ENCODE measurements at regions not wholly inside any gene's neighbourhood (a gene's known extent, or its start where the extent isn't known, plus 50 kb on each side); places are given as distances from the start of the nearest gene placed in this dataset.

DNA sequence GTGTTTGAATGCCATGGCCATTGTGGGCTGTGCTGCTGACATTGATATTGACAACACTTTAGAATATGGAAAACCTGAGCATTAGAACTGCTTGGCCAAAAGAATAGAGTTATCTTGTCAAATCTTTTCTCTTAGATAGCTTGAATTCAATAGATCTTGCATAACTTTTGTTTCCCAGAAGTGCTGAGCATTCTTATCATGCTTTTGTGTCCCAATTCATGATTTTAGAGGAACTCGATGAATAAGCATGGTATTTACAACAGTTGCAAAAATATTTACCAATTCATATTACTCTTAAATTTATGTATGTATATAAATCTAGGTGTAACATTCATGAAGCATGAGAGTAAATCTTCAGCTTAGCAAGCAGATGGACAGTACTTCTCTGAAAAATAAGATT lies 508.0 kb downstream of the BCL11A start:
- TF ChIP-seq, protein P1, sequence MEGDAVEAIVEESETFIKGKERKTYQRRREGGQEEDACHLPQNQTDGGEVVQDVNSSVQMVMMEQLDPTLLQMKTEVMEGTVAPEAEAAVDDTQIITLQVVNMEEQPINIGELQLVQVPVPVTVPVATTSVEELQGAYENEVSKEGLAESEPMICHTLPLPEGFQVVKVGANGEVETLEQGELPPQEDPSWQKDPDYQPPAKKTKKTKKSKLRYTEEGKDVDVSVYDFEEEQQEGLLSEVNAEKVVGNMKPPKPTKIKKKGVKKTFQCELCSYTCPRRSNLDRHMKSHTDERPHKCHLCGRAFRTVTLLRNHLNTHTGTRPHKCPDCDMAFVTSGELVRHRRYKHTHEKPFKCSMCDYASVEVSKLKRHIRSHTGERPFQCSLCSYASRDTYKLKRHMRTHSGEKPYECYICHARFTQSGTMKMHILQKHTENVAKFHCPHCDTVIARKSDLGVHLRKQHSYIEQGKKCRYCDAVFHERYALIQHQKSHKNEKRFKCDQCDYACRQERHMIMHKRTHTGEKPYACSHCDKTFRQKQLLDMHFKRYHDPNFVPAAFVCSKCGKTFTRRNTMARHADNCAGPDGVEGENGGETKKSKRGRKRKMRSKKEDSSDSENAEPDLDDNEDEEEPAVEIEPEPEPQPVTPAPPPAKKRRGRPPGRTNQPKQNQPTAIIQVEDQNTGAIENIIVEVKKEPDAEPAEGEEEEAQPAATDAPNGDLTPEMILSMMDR (IDR thresholded peaks at IDR 0.05) = no peak
- no peak for TF ChIP-seq POLR2A (IDR thresholded peaks at IDR 0.05)
